Jurkat, Clone E6-1 (cell line): ENCODE measurements at regions not wholly inside any gene's neighbourhood (a gene's known extent, or its start where the extent isn't known, plus 50 kb on each side); places are given as distances from the start of the nearest gene placed in this dataset.

Experiments
- DNase-seq: peaks from one replicate; pipeline ENCODE4 v3.0.0-alpha.2; 2011; ENCODE audit warnings: low read depth, low spot score
- H3K4me3 ChIP-seq: 2 replicates; pipeline ENCODE4 v1.5.1; 2011; ENCODE audit warnings: mild to moderate bottlenecking, low read length, control low read depth, moderate library complexity

GRCh38 chr18:60445341-60445740, 72.8 kb upstream of the MC4R start:
- DNase-seq, result no peak
- H3K4me3 ChIP-seq, result no peak overlapping the region

- H3K4me3 ChIP-seq, result no peak overlapping the region
- no peak for DNase-seq
Observed at GRCh38 chr18:60446821-60447220, 74.2 kb upstream of the MC4R start.

- no peak for DNase-seq
- H3K4me3 ChIP-seq, result no peak overlapping the region
Observed at GRCh38 chr18:60448487-60449267, 76.1 kb upstream of the MC4R start.

- H3K4me3 ChIP-seq, result no peak overlapping the region
- no peak for DNase-seq
Observed at GRCh38 chr18:60452421-60452820, 79.8 kb upstream of the MC4R start.

- no peak for DNase-seq
- H3K4me3 ChIP-seq, result no peak overlapping the region
Observed at GRCh38 chr18:60466677-60467076, 94.1 kb upstream of the MC4R start.

GRCh38 chr18:60469387-60470100, 97.0 kb upstream of the MC4R start:
- no peak for DNase-seq
- no peak overlapping the region for H3K4me3 ChIP-seq

GRCh38 chr18:60471652-60472051, 99.1 kb upstream of the MC4R start:
- DNase-seq, result no peak
- H3K4me3 ChIP-seq, result no peak overlapping the region

GRCh38 chr18:60485201-60485600, 112.6 kb upstream of the MC4R start:
- DNase-seq, result no peak
- H3K4me3 ChIP-seq, result no peak overlapping the region

GRCh38 chr18:60493066-60493465, 120.5 kb upstream of the MC4R start:
- no peak for DNase-seq
- H3K4me3 ChIP-seq, result no peak overlapping the region

GRCh38 chr18:60499675-60500074, 127.1 kb upstream of the MC4R start:
- H3K4me3 ChIP-seq, result no peak overlapping the region
- DNase-seq, result no peak

- no peak for DNase-seq
- H3K4me3 ChIP-seq, result no peak overlapping the region
Observed at GRCh38 chr18:60500960-60501359, 128.4 kb upstream of the MC4R start.

GRCh38 chr18:60502591-60502990, 130.0 kb upstream of the MC4R start:
- DNase-seq, result no peak
- H3K4me3 ChIP-seq, result no peak overlapping the region

GRCh38 chr18:60503199-60503598, 130.6 kb upstream of the MC4R start:
- DNase-seq, result no peak
- H3K4me3 ChIP-seq, result no peak overlapping the region

- H3K4me3 ChIP-seq, result no peak overlapping the region
- DNase-seq, result no peak
Observed at GRCh38 chr18:60506190-60506589, 133.6 kb upstream of the MC4R start.

GRCh38 chr18:60506682-60507081, 134.1 kb upstream of the MC4R start:
- H3K4me3 ChIP-seq, result no peak overlapping the region
- DNase-seq, result no peak

- no peak for DNase-seq
- H3K4me3 ChIP-seq, result no peak overlapping the region
Observed at GRCh38 chr18:60508108-60508507, 135.5 kb upstream of the MC4R start.

GRCh38 chr18:60534538-60534937, 162.0 kb upstream of the MC4R start:
- DNase-seq, result no peak
- H3K4me3 ChIP-seq, result no peak overlapping the region

- no peak overlapping the region for H3K4me3 ChIP-seq
- no peak for DNase-seq
Observed at GRCh38 chr18:60537074-60537473, 164.5 kb upstream of the MC4R start.

- DNase-seq, result no peak
- H3K4me3 ChIP-seq, result no peak overlapping the region
Observed at GRCh38 chr18:60538891-60539290, 166.3 kb upstream of the MC4R start.

GRCh38 chr18:60541661-60542060, 169.1 kb upstream of the MC4R start:
- H3K4me3 ChIP-seq, result no peak overlapping the region
- DNase-seq, result no peak

GRCh38 chr18:60543646-60544045, 171.1 kb upstream of the MC4R start:
- DNase-seq, result no peak

More at GRCh38 chr18:60543646-60544045, 171.1 kb upstream of the MC4R start:
- no peak overlapping the region for H3K4me3 ChIP-seq
